GM13976 (cell line): ENCODE measurements at regions not wholly inside any gene's neighbourhood (a gene's known extent, or its start where the extent isn't known, plus 50 kb on each side); places are given as distances from the start of the nearest gene placed in this dataset.

Source experiments
- DNase-seq: peaks from one replicate; pipeline ENCODE4 v3.0.0; 2012; ENCODE audit warnings: low spot score
- in situ Hi-C: fragments of 300-500 bp; cut with MboI; formaldehyde crosslinking; loops from one replicate; pipeline ENCODE4 v1.12.0; 2022; ENCODE audit warnings: low sequenced_read_pairs, mixed read lengths, inconsistent platforms; ENCODE audit not compliant: unreplicated experiment
- TF ChIP-seq, protein P1 (sequence below): IDR thresholded peaks from 2 replicates; pipeline ENCODE4 v1.5.1; 2012; ENCODE audit warnings: borderline replicate concordance, mild to moderate bottlenecking; ENCODE audit not compliant: insufficient read depth; ENCODE audit errors: extremely low read depth, missing control alignments, control extremely low read depth

DNA sequence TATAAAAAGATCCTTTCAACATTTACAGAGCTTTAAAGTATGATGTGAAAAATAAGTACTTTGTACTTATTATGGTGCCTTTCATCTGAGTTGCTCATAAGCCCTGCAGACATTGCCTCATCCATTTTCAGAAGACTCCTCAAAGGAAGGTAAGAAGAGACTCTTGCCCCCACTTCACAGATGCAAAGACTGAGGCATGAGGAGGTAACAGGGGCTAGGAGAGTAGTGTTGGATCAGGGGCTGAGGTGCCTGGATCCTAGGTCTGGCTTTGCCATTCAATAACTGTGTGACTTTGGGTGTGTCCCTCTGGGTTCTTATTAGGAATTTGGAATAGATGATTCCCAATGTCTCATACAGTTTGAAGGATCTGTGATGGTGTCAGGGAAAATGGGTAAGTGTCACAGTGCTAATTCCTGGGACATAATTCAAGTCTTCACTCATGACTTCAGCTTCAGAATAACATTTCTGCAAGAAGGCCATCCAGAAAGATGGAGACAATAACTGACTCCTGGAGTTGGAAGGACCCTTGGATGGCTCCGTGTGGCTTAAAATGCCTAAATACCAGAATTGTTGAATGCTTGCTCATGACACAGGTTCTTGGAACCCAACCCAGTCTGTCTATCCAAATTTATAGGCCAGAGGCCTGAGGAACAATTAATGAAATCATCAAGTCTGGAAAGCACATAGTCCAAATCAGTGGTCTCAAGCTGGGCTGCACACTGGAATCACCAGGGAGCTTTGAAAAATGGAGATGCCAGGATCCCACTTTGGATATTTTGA lies 93.1 kb upstream of the RUNX1 start:
- in situ Hi-C loops: no loop called here

DNA sequence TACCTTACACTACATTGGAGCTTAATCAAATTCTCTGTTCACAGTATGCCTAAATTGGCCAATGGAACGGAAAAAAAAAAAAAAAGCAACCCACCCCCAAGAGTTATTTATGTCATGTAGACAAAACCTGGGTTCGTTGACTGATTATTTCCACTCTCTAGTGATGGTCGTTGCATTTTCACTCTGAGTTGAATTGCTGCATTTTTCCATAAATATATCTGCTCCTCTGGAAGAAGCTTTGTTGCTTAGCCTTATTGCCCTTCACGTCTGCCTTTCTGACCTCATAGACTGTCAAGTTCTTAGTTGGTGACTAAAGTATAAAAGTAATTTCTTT lies 90.2 kb upstream of the RUNX1 start:
- peak; percentile 43 for DNase-seq
- in situ Hi-C loops: no loop called here
- TF ChIP-seq, protein P1, sequence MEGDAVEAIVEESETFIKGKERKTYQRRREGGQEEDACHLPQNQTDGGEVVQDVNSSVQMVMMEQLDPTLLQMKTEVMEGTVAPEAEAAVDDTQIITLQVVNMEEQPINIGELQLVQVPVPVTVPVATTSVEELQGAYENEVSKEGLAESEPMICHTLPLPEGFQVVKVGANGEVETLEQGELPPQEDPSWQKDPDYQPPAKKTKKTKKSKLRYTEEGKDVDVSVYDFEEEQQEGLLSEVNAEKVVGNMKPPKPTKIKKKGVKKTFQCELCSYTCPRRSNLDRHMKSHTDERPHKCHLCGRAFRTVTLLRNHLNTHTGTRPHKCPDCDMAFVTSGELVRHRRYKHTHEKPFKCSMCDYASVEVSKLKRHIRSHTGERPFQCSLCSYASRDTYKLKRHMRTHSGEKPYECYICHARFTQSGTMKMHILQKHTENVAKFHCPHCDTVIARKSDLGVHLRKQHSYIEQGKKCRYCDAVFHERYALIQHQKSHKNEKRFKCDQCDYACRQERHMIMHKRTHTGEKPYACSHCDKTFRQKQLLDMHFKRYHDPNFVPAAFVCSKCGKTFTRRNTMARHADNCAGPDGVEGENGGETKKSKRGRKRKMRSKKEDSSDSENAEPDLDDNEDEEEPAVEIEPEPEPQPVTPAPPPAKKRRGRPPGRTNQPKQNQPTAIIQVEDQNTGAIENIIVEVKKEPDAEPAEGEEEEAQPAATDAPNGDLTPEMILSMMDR: no peak

More for the DNA sequence above, 93.1 kb upstream of the RUNX1 start:
- DNase-seq: no peak
- TF ChIP-seq, protein P1: no peak

DNA sequence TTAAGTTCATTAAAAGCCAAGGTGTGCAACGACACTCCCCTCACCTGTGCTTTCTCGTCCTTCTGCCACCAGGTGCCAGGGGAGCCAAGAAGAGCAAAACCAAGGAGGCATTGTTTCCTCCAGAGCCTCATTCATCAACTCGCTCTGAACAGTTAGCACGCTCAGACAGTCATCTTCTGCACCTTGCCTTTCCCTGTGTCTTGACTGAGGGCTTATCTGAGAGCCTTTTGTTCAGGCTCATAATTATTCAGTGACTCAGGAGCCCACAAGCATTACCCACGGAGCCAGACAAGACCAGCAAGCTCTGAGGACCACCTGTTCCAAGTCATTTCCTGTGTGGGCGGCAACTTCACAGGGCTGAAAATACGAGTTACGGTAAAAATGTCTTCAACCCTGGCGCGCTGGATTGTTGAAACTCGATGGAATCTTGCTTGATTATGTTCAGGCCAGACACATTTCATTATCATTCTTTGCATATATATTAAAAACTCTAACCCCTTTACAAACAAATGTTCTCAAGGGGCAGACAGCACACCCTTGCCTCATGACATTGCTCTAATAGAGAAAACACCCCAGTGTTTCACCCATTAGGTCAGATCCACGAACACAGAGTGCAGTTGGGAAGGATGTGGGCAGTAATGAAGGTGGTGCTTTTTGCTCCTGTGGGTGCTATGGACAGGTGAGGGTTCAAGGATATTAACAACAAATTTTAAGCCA lies 89.7 kb upstream of the RUNX1 start:
- in situ Hi-C loops: no loop called here
- DNase-seq: peak; percentile 50

DNA sequence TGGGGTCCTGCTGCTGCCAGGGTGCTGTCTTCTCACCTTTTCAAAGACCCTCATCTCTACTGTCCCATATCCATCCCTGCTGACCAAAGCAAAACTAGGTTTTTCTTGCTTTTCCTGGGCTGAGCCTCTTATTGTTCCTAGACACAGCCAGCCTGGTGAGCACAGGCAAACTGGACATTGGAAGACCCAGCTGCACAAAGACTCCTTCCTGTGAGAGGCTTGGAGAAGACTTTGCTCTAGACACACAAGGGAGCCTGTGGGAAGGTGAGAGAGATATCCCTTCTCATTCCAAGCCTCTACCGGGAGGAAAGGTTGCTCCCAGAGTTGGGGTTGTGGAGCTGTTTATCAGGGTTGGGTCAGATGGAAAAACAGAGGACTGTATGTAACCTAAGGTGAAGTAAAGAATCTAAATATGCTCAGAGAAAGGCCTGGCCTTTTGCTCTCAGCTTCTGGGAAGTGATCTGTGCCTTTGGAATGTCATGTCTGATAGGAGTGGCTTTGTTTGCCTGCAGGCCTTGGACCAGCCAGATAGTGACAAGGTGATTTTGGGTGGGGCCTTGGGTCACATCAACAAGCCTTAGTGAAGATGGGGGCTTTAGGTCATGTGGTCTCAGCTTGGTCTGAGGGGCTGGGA lies 87.6 kb upstream of the RUNX1 start:
- TF ChIP-seq, protein P1: no peak
- in situ Hi-C loops: no loop called here
- DNase-seq: no peak

More for the DNA sequence above, 89.7 kb upstream of the RUNX1 start:
- TF ChIP-seq, protein P1: no peak

GRCh38 chr21:35136106-35136505 lies 87.0 kb upstream of the RUNX1 start:
- in situ Hi-C loops: no loop called here
- TF ChIP-seq, protein P1: no peak
- DNase-seq: no peak

DNA sequence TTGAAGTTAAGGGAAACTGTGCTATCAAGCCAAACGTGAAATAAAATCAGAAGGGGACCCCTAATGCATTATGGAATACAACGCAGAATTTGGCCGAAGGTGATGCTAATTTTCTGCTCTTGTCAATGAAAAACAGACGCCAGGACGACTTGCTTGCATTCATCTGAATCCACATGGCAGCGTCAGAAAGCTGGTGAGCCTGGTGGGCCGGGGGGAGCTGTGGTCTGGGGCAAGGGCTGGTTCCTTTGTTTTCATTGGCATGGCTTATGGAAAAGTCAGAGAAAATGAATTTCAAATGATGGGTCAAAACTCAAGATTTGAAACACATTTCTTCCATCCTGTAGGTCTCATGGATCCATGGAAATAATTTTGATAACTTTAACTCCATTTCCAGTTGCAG lies 86.4 kb upstream of the RUNX1 start:
- TF ChIP-seq, protein P1: no peak
- in situ Hi-C loops: no loop called here
- DNase-seq: no peak
